ENCODE measurements at regions not wholly inside any gene's neighbourhood (a gene's known extent, or its start where the extent isn't known, plus 50 kb on each side); places are given as distances from the start of the nearest gene placed in this dataset.
A peak's percentile ranks its signal among the peaks of the same experiment; 100 is the strongest.
"Not testable (repeated sequence)": the region's sequence is repeated elsewhere in the genome, so short reads cannot be mapped to it uniquely, and the experiment has no call there.

DNA sequence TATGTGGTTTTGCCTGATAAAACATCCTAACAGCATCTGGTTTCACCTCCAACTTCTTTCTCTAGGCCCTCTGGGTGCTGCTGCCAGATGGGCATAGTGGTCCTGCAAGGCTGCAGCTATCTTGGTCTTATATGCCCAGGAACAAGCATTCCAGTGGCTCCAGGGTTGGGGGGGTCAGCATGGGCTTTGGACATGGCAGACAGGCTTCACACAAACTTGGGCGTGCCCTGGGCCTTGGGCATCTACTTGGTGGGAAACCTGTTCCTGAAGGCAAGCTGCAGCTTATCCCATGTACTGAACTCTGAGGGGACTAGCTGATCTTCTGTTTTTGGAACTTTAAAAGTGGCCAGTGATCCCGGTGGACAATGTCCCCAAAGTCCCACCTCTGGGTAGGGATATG, 54.9 kb upstream of the ZNF678 start:
- no peak for DNase-seq (ENCODE audit: low read depth)
- in situ Hi-C loops (cut with HindIII; ENCODE audit: low pct_unique_long_range_greater_than_20kb, low sequenced_read_pairs), result no loop called here

DNA sequence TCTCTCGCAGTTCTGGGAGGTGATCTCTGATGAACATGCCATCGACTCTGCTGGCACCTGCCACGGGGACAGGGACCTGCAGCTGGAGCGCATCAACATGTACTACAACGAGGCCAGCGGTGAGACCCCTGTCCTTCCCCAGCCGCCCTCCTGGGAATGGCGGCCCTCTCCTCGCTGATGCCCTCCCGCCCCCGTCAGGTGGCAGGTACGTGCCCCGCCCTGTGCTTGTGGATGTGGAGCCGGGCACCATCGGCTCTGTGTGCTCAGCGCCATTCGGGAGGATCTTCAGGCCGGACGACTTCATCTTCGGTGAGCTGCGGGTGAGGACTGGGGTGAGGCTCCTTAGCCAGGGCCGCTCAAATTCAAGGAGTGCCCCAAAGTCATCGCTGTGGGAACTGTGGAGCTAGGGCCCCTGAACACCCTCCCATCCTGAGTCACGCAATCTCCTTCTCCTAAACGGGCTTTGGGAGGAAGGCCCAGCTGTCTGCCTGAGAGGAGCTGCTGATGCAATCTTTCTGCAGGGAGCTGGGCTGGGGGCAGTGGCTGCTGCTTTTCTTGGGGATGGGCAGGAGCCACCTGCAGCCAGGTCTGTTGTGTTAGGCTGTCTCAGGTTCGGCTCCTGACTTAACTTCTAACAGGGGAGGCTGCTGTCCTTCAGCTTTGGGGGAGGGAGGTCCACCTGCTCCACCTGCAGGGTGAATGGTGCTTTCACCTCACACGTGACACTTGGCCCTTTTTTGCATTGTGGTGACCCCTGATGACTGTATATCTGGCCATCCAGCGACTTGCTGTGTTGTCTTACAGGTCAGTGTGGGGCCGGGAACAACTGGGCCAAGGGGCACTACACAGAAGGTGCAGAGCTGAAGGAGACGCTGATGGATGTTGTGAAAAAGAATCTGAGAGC, 56.6 kb upstream of the ZNF678 start:
- in situ Hi-C loops (cut with HindIII; ENCODE audit: low pct_unique_long_range_greater_than_20kb, low sequenced_read_pairs); DNase-seq (ENCODE audit: low read depth): not testable (repeated sequence)

DNA sequence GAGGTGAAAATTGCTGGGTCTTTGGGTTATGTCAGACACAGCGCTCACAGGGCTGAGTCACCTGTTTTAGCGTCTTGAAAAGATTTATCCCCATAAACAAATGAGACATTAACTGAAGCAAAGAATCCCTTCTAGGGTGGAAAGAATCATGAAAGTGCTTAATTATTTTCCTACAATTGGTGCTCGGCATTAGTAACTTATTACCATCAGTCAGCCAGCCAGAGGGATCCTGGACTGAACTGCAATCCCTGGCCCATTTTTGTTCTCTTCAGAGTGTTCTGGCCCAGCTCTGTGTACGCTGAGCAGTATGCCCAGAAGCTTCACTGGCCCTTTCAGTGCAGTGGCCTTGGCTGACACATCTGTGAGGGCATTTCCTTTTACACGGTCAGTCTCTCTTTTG, 67.3 kb upstream of the ZNF678 start:
- in situ Hi-C loops (cut with HindIII; ENCODE audit: low pct_unique_long_range_greater_than_20kb, low sequenced_read_pairs), result not testable (repeated sequence)

DNA sequence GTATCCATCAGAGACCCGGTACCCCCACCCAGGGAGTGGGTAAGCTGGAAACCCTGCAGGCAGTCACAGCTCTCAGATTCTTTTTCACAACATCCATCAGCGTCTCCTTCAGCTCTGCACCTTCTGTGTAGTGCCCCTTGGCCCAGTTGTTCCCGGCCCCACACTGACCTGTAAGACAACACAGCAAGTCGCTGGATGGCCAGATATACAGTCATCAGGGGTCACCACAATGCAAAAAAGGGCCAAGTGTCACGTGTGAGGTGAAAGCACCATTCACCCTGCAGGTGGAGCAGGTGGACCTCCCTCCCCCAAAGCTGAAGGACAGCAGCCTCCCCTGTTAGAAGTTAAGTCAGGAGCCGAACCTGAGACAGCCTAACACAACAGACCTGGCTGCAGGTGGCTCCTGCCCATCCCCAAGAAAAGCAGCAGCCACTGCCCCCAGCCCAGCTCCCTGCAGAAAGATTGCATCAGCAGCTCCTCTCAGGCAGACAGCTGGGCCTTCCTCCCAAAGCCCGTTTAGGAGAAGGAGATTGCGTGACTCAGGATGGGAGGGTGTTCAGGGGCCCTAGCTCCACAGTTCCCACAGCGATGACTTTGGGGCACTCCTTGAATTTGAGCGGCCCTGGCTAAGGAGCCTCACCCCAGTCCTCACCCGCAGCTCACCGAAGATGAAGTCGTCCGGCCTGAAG, 69.3 kb upstream of the ZNF678 start:
- DNase-seq (ENCODE audit: low read depth); in situ Hi-C loops (cut with HindIII; ENCODE audit: low pct_unique_long_range_greater_than_20kb, low sequenced_read_pairs): not testable (repeated sequence)

More for the DNA sequence above, 67.3 kb upstream of the ZNF678 start:
- not testable (repeated sequence) for DNase-seq (ENCODE audit: low read depth)

DNA sequence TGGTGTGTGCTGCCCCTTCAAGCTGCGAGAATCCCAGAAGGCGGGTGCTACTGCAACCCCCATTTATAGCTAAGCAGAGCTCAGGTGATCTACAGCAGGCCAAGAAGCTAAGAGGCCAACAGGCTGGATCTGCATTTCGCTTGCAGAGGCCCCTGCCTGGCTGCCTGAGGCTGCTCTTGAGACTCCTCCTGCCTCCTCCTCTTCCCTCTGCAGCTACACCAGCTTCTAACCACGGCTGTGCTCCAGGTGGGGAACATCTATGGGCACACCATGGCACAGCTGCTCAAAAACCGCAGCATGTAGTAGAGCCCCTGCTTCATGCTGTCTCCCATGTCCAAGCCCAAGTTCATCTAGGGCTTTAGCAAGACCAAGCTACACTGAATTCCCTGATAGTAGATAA, 72.9 kb upstream of the ZNF678 start:
- no peak for DNase-seq (ENCODE audit: low read depth)
- in situ Hi-C loops (cut with HindIII; ENCODE audit: low pct_unique_long_range_greater_than_20kb, low sequenced_read_pairs), result no loop called here

DNA sequence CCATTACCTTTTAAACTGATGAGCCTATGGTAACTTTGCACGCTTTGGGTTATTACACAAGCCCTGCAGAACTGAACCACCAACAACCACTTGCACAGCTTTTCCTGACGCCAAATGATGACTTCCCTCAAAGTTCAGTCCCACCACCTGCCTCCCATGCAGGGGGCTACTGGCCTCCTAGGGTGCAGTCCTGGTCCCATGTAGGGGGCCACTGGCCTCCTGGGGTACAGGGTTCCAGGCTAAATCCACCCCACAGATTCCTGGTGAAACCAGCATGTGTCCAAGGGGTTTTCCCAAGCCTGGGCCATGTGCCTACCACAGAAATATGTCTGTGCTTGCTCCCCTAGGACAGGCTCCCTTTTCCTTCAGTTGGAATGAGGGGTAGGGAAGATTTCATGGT, 73.4 kb upstream of the ZNF678 start:
- in situ Hi-C loops (cut with HindIII; ENCODE audit: low pct_unique_long_range_greater_than_20kb, low sequenced_read_pairs), result no loop called here
- no peak for DNase-seq (ENCODE audit: low read depth)

DNA sequence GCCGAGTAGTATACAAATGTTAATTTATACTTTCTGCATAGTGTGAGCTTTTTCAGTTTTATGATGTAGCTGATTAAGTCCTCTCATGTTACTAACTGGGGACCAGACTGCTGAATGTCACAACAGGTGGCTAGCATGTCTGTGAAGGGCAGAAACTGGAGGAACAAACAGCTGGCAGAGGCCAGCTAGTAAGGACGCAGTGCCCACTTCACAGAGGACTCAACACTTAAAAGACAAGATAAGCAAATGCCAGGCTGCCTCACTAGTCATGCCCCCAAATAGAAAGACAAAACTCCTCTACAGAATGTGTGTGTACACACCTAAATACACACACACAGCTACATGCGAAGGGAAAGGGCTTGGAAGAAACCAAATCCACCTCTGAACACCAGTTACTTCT, 73.8 kb upstream of the ZNF678 start:
- no peak for DNase-seq (ENCODE audit: low read depth)
- in situ Hi-C loops (cut with HindIII; ENCODE audit: low pct_unique_long_range_greater_than_20kb, low sequenced_read_pairs), result no loop called here

DNA sequence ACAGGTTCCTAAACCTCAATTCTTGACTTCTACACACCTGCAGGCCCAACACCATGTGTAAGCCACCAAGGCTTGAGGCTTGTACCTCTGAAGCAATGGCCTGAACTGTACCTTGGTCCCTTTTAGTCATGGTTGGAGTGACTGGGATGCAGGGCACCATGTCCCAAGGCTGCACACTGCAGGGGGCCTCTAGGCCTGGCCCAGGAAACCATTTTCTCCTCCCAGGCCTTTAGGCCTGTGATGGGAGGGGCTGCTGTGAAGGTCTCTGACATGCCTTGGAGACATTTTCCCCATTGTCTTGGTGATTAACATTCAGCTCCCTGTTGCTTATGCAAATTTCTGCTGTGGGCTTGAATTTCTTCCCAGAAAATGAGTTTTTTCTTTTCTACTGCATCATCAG, 75.8 kb upstream of the ZNF678 start:
- in situ Hi-C loops (cut with HindIII; ENCODE audit: low pct_unique_long_range_greater_than_20kb, low sequenced_read_pairs), result no loop called here

DNA sequence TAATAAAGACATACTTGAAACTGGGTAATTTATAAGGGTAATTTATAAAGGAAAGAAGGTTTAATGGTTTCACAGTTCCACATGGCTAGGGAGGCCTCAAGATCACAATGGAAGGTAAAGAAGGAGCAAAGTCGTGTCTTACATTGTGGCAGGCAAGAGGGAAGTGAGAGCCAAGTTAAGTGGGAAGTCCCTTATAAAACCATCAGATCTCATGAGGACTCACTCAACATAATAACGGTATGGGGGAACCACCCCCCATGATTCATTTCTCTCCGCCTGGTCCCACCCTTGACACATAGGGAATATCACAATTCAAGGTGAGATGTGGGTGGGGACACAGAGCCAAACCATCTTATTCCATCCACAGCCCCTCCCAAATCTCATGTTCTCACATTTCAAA, 76.8 kb upstream of the ZNF678 start:
- in situ Hi-C loops (cut with HindIII; ENCODE audit: low pct_unique_long_range_greater_than_20kb, low sequenced_read_pairs), result no loop called here
- DNase-seq (ENCODE audit: low read depth), result no peak

More for the DNA sequence above, 75.8 kb upstream of the ZNF678 start:
- DNase-seq (ENCODE audit: low read depth), result no peak

DNA sequence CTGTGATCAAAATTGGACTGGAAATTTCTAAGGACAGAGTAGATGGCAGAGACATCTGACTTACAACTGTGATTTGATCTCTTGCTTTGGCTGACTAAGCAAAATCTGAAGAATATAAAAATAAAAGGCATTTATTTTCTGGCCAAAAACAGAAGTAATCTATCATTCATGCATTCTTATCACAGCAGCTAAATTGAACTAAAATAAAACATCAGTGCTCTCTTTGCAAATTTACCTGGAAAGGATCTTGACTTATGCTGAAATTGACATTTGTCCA, 81.4 kb upstream of the ZNF678 start:
- DNase-seq (ENCODE audit: low read depth), result no peak
- in situ Hi-C loops (cut with HindIII; ENCODE audit: low pct_unique_long_range_greater_than_20kb, low sequenced_read_pairs), result no loop called here

DNA sequence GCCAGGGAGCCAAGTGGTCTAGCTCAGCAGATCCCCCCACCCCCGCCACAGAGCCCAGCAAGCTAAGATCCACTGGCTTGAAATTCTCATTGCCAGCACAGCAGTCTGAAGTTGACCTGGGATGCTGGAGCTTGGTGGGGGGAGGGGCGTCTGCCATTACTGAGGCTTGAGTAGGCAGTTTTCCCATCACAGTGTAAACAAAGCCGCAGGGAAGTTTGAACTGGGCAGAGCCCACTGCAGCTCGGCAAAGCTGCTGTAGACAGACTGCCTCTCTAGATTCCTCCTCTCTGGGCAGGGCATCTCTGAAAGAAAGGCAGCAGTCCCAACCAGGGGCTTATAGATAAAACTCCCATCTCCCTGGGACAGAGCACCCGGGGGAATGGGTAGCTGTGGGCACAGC, 89.3 kb upstream of the ZNF678 start:
- in situ Hi-C loops (cut with HindIII; ENCODE audit: low pct_unique_long_range_greater_than_20kb, low sequenced_read_pairs); DNase-seq (ENCODE audit: low read depth): not testable (repeated sequence)

DNA sequence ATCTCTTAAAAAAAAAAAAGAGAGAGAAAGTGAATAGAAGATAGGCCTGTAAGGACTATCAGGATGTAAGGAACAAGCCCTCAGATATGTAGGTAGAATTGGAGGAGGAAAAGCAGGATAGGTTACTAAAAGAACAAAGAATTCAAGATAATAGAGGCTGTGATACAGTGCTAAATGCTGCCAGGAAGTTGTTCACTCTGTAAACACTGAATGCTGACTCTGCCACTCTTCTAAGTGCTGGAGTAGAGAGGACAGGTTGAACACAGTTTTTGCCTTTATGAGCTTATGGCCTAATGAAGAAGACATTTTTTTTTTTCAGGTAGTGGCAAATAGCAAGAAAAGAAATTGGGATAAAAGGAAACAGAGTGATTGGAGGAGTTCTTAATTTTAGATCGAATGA, 90.6 kb upstream of the ZNF678 start:
- no peak for DNase-seq (ENCODE audit: low read depth)
- in situ Hi-C loops (cut with HindIII; ENCODE audit: low pct_unique_long_range_greater_than_20kb, low sequenced_read_pairs), result no loop called here

DNA sequence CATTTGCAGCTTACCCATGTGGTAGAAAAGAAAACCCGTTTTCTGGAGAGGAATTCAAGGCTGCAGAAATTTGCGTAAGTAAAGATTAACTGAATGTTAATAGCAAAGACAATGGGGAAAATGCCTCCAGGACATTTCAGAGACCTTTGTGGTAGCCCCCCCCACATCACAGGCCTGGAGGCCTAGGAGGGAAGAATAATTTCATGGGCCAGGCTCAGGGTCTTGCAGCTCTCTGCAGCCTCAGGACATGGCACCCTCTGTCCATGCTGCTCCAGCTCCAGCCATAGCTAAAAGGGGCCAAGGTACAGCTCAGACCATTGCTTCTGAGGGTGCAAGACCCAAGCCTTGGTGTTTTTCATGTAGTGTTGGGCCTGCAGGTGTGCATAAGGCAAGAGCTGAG, 92.7 kb upstream of the ZNF678 start:
- in situ Hi-C loops (cut with HindIII; ENCODE audit: low pct_unique_long_range_greater_than_20kb, low sequenced_read_pairs), result no loop called here
- no peak for DNase-seq (ENCODE audit: low read depth)

DNA sequence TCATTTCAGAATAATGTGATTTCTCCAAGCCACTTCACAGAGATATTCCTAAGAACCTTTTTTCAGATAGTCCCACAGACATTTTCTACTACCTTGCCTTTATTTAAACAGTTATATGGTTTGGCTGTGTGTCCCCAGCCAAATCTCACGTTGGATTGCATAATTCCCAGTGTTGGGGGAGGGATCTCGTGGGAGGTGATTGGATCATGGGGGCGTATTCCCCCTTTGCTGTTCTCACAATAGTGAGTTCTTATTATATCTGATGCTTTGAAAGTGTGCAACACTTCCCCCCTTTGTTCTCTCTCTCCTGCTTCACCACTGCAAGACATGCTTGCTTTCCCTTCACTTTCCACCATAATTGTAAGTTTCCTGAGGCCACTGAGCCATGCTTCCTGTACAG, 93.6 kb upstream of the ZNF678 start:
- in situ Hi-C loops (cut with HindIII; ENCODE audit: low pct_unique_long_range_greater_than_20kb, low sequenced_read_pairs), result no loop called here
- no peak for DNase-seq (ENCODE audit: low read depth)

DNA sequence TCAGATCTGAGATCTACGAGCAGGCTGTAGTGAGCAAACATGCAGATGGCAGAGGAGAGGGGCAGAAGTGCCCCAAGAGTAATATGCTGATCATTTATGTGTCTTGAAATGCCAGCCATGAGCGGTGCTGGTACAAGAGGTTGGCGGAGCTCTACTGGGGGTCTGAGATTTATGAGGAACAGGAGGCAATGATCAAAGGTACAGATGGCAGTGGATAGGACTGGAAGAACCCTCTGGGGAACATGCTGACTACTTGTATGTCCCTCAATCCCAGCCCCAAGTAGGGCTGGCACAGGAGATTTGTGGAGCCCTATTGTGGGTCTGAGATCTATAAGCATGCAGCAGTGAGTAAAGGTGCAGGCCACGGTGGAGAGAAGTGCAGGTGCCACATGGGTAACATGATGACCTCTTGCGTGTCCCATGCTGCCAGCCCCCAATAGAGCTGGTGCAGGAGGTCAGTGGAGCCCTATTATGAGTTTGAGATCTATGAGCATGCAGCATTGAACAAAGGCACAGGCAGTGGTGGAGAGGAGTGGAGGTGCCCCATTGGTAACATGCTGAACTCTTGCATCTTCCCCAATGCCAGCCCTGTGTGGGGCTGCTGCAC, 97.2 kb upstream of the ZNF678 start:
- no peak for DNase-seq (ENCODE audit: low read depth)
- in situ Hi-C loops (cut with HindIII; ENCODE audit: low pct_unique_long_range_greater_than_20kb, low sequenced_read_pairs), result no loop called here

DNA sequence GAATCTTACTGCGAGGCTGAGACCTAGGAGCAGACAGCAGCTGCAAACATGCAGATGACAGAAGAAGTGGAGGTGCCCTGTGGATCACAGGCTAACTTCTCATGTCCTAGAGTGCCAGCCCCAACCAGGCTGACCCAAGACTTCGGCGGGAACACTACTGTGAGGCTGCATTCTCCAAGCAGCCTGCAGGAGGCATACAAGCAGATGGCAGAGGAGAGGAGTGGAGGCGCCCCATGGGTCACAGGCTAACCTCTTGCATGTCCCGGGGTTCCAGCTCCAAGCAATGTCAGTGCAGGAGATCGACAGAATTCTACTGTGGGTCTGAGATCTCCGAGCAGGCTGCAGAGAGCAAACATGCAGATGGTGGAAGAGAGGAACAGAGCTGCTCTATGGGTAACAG, 98.1 kb upstream of the ZNF678 start:
- in situ Hi-C loops (cut with HindIII; ENCODE audit: low pct_unique_long_range_greater_than_20kb, low sequenced_read_pairs), result no loop called here
- DNase-seq (ENCODE audit: low read depth), result no peak

DNA sequence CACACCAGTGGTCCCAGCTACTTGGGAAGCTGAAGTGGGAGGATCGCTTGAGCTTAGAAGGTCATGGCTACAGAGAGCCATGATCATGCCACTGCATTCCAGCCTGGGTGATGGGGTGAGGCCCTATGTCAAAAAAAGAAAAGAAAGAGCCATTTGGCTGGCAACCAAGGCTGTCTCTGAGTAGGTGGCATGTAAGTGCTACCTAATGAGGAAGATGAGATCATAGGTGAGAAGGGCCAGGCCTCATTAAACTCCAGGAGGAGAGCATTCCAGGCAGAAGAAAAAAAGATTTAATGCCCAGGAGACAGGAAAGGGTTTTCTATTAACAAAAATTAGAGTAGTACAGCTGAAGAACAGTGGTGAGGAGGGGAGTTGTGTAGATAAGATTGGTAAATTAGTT, 103.4 kb upstream of the ZNF678 start:
- in situ Hi-C loops (cut with HindIII; ENCODE audit: low pct_unique_long_range_greater_than_20kb, low sequenced_read_pairs), result no loop called here
- peak; percentile 9 for DNase-seq (ENCODE audit: low read depth)

DNA sequence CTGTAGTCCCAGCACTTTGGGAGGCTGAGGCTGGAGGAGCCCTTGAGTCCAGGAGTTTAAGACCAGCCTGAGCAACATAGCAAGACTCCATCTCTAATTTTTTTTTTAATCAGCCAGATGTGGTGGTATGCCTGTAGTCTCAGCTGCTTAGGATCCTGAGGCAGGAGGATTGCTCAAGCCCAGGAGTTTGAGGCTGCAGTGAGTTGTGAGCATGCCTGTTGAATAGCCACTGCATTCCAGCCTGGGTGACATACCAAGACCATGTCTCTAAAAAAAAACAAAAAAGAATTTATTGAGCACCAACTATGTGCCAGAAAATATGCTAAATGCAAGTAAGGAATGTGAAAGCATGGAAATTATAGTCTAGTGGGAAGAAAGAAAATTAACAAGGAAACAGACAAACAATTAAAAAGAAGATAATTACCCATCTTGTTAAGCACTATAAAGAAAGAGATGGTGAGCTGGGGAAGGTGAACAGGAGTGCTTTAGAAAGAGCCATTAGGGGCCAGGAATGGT, 104.0 kb upstream of the ZNF678 start:
- no peak for DNase-seq (ENCODE audit: low read depth)
- in situ Hi-C loops (cut with HindIII; ENCODE audit: low pct_unique_long_range_greater_than_20kb, low sequenced_read_pairs), result no loop called here

DNA sequence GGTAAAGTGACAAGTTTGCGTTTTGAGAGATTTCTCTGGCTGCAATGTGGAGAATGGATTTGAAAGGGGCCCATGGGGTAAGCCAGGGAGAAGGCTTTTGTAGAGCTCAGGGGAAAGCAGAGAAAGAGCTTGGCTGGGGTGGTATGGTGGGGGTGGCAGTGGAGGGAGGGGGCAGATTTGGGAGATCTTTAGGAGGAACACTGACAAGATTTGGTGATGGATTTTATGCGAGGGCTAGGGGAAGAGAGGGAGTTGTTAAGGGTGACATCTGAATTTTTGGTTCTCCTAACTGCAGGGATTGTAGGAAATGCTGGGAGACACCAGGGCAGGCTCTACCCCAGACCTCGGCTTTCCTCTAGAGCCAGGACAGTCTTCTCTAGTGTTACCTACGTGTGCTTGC, 108.7 kb upstream of the ZNF678 start:
- DNase-seq (ENCODE audit: low read depth), result no peak
- in situ Hi-C loops (cut with HindIII; ENCODE audit: low pct_unique_long_range_greater_than_20kb, low sequenced_read_pairs), result no loop called here
